Upper lobe of left lung (tissue), 6 donors: ENCODE measurements at regions not wholly inside any gene's neighbourhood (a gene's known extent, or its start where the extent isn't known, plus 50 kb on each side); places are given as distances from the start of the nearest gene placed in this dataset.

Experiments used
- ATAC-seq, 2 donors: fragments of 200-7000 bp; cut with Tn5 transposase; one replicate each; pipeline ENCODE4 v1.9.1; 2022; ENCODE audit warnings: mild to moderate bottlenecking in 2 of 2, moderate library complexity in 2 of 2; ENCODE audit not compliant: low FRiP score in 2 of 2
- DNase-seq, 2 donors: peaks; one replicate each; pipeline ENCODE4 v3.0.0-alpha.2; 2019 to 2020
- H3K27ac ChIP-seq, 4 donors: fragments of 200-600 bp; sonication (generic); one replicate each; pipeline ENCODE4 v1.5.1; 2016 to 2019
- H3K27me3 ChIP-seq, 4 donors: fragments of 200-600 bp; sonication (generic); one replicate each; pipeline ENCODE4 v1.5.1; 2017 to 2019
- H3K36me3 ChIP-seq, 4 donors: fragments of 200-600 bp; sonication (generic); one replicate each; pipeline ENCODE4 v1.5.1; 2016 to 2019
- H3K4me1 ChIP-seq, 4 donors: fragments of 200-600 bp; sonication (generic); one replicate each; pipeline ENCODE4 v1.5.1; 2018 to 2019
- H3K4me3 ChIP-seq, 4 donors: fragments of 200-600 bp; sonication (generic); one replicate each; pipeline ENCODE4 v1.5.1; 2017 to 2019; ENCODE audit warnings: mild to moderate bottlenecking in 2 of 4, moderate library complexity in 1 of 4
- H3K9me3 ChIP-seq, 4 donors: fragments of 200-600 bp; sonication (generic); one replicate each; pipeline ENCODE4 v1.5.1; 2018 to 2019
- CTCF ChIP-seq, 6 experiments: fragments of 450-650 bp in 4 of 6; fragments of 200-600 bp in 2 of 6; sonication (generic) in 2 of 6; IDR thresholded peaks; one replicate each; pipeline ENCODE4 v1.5.1; 2016 to 2019; ENCODE audit warnings: antibody characterized with exemption in 6 of 6
- EP300 ChIP-seq, 4 donors: sonication (generic); formaldehyde crosslinking; IDR thresholded peaks; one replicate each; pipeline ENCODE4 v1.5.1; 2017; ENCODE audit warnings: antibody characterized with exemption in 4 of 4, control low read depth in 2 of 4
- POLR2A ChIP-seq, 4 donors: fragments of 450-650 bp; IDR thresholded peaks; one replicate each; pipeline ENCODE4 v1.5.1; 2016 to 2017; ENCODE audit warnings: antibody characterized with exemption in 4 of 4, mild to moderate bottlenecking in 2 of 4
- POLR2AphosphoS5 ChIP-seq, 2 donors: sonication (generic); formaldehyde crosslinking; IDR thresholded peaks; one replicate each; pipeline ENCODE4 v1.5.1; 2017; ENCODE audit warnings: antibody characterized with exemption in 2 of 2
- WGBS, 2 donors: methylation state at CpG; one replicate each; pipeline ENCODE4 v1.1.5; 2017 to 2018; 5-methylcytosine and 5-hydroxymethylcytosine counted together
- donor health status: DM: no; HTN: no; CAD: no; lungs with moderate emphysema.
- donor health status: DM: no; HTN: yes; CAD: no; lungs with severe emphysema.

- H3K4me1 ChIP-seq: no peaks in the 10 kb centered on the region
- H3K27me3 ChIP-seq: no peaks in the 10 kb centered on the region
- no peak for DNase-seq
- no peak overlapping the region for H3K27ac ChIP-seq
- H3K36me3 ChIP-seq: no peaks in the 10 kb centered on the region
- no peak overlapping the region for H3K4me3 ChIP-seq
- no peak for TF ChIP-seq EP300 (IDR thresholded peaks at IDR 0.05)
- no peak for TF ChIP-seq CTCF (IDR thresholded peaks at IDR 0.05)
- TF ChIP-seq POLR2AphosphoS5 (IDR thresholded peaks at IDR 0.05): no peak
- 88 to 89% methylated on average over 4 of the region's 4 CpGs for WGBS, 2 donors
- ATAC-seq: no peak
- no peaks in the 10 kb centered on the region for H3K9me3 ChIP-seq
Measured at GRCh38 chr12:75884465-75884985, 147.1 kb downstream of the PHLDA1 start.

GRCh38 chr12:75883241-75883640, 148.3 kb downstream of the PHLDA1 start:
- Histone ChIP-seq H3K27ac (no peak overlapping the region), H3K4me3 (no peak overlapping the region), H3K9me3 (no peaks in the 10 kb centered on the region), H3K4me1 (no peaks in the 10 kb centered on the region), H3K27me3 (no peaks in the 10 kb centered on the region), H3K36me3 (no peaks in the 10 kb centered on the region)
- no peak for ATAC-seq
- DNase-seq: no peak
- 51 to 68% methylated on average over 3 of the region's 3 CpGs for WGBS, 2 donors
- no peak for TF ChIP-seq CTCF (IDR thresholded peaks at IDR 0.05)
- no peak for TF ChIP-seq POLR2A (IDR thresholded peaks at IDR 0.05)
- no peak for TF ChIP-seq POLR2AphosphoS5 (IDR thresholded peaks at IDR 0.05)
- no peak for TF ChIP-seq EP300 (IDR thresholded peaks at IDR 0.05)

DNA sequence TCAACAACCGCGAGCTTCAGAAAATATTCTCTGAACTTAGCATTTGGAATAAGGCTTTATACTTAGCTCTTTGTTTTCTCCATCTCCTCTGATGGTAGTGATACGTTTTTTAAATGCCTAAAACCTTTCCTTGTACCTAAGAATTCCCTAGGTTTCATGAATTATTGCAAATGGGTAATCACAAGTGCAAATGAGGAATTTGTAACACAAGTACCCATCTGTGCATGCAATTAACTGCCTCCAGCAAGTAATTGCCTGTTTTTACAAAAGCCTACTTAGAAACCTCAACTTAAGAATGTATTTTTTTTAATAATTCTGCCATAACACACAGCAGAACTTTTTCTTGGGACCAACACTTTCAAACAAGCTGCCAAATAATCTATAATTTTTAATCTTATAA, 149.2 kb downstream of the PHLDA1 start:
- DNase-seq (no peak), ATAC-seq (no peak)
- Histone ChIP-seq H3K9me3 (no peaks in the 10 kb centered on the region), H3K27ac (no peak overlapping the region), H3K4me3 (no peak overlapping the region), H3K27me3 (no peaks in the 10 kb centered on the region), H3K36me3 (no peaks in the 10 kb centered on the region), H3K4me1 (no peaks in the 10 kb centered on the region)
- no peak for TF ChIP-seq EP300 (IDR thresholded peaks at IDR 0.05)
- TF ChIP-seq POLR2A (IDR thresholded peaks at IDR 0.05): no peak
- TF ChIP-seq POLR2AphosphoS5 (IDR thresholded peaks at IDR 0.05): no peak
- no peak for TF ChIP-seq CTCF (IDR thresholded peaks at IDR 0.05)
- 68 to 78% methylated on average over 3 of the region's 3 CpGs for WGBS, 2 donors

DNA sequence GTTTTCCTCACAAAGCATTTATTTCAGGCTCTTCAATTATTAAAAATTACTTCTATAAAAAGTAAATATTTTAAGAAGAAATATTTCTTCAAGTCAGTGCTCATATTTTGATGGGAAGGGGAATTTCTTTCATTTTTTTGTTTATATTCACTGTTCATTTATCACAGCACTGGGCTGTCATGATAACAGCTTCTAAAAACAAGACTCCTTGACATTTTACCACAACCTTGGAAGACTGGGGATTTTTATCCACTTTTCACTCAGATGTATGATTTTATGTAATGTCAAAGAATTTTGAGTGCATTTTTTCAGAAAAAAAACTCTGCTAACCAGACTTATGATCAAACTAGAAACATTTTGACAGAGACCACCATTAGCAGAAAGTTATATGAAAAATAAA, 149.7 kb downstream of the PHLDA1 start:
- DNase-seq (no peak), ATAC-seq (no peak)
- Histone ChIP-seq H3K27me3 (no peaks in the 10 kb centered on the region), H3K9me3 (no peaks in the 10 kb centered on the region), H3K36me3 (no peaks in the 10 kb centered on the region), H3K4me3 (no peak overlapping the region), H3K27ac (no peak overlapping the region), H3K4me1 (no peaks in the 10 kb centered on the region)
- no peak for TF ChIP-seq EP300 (IDR thresholded peaks at IDR 0.05)
- no peak for TF ChIP-seq POLR2A (IDR thresholded peaks at IDR 0.05)
- no peak for TF ChIP-seq POLR2AphosphoS5 (IDR thresholded peaks at IDR 0.05)
- TF ChIP-seq CTCF (IDR thresholded peaks at IDR 0.05): no peak

- Histone ChIP-seq H3K4me1 (no peaks in the 10 kb centered on the region), H3K36me3 (no peaks in the 10 kb centered on the region), H3K27ac (no peak overlapping the region), H3K27me3 (no peaks in the 10 kb centered on the region), H3K4me3 (no peak overlapping the region), H3K9me3 (no peaks in the 10 kb centered on the region)
- WGBS, 2 donors: 63 to 68% methylated on average over 13 of the region's 13 CpGs
- no peak for DNase-seq
- TF ChIP-seq CTCF (IDR thresholded peaks at IDR 0.05) (no peak), POLR2A (IDR thresholded peaks at IDR 0.05) (no peak), POLR2AphosphoS5 (IDR thresholded peaks at IDR 0.05) (no peak), EP300 (IDR thresholded peaks at IDR 0.05) (no peak)
- no peak for ATAC-seq
Measured at GRCh38 chr12:75877763-75878621, 153.6 kb downstream of the PHLDA1 start.
